ENCODE measurements at regions not wholly inside any gene's neighbourhood (a gene's known extent, or its start where the extent isn't known, plus 50 kb on each side); places are given as distances from the start of the nearest gene placed in this dataset.

DNA sequence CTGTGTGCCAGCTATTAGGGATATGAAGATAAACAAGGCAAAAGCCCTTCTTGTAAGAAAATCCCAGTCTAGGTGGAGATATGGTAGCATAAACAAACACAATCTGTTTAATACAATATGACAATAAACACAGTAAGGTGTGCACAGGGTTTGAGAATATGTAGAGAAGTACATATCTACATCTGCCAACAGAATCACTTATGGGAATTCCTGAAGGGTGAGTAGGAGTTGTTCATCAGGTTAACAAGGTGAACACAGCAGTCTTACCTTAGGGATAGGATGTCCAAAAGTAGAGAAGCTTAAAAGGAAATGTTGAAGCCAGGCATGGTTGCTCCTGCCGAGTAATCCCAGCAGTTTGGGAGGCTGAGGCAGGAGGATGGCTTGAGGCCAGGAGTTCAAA is 57.7 kb upstream of the LRRC7 start:
- ChIA-PET CTCF (no interaction called here), POLR2A (no interaction called here)
- Histone ChIP-seq H3K27ac (ENCODE audit: low read depth in 1 of 2, low read length in 2 of 2) (no peak overlapping the region), H3K27me3 (ENCODE audit: control insufficient read depth in 1 of 2, insufficient read depth in 2 of 2, low read length in 2 of 2) (no peaks in the 10 kb centered on the region), H3K4me1 (ENCODE audit: insufficient read depth, low read length) (no peaks in the 10 kb centered on the region), H3K36me3 (ENCODE audit: insufficient read depth, low read length) (no peaks in the 10 kb centered on the region), H3K9me3 (ENCODE audit: control insufficient read depth in 1 of 2, insufficient read depth in 1 of 2, low read length in 2 of 2) (peaks cover 0 to 4% of the 10 kb centered on the region in 2 experiments), H3K4me3 (ENCODE audit: low read length) (no peak overlapping the region)
- intact Hi-C loops (cut with DNase I, micrococcal nuclease) = no loop called here
- DNase-seq (no peak), ATAC-seq (ENCODE audit: poor library complexity) (no peak)
- TF ChIP-seq, protein P1, sequence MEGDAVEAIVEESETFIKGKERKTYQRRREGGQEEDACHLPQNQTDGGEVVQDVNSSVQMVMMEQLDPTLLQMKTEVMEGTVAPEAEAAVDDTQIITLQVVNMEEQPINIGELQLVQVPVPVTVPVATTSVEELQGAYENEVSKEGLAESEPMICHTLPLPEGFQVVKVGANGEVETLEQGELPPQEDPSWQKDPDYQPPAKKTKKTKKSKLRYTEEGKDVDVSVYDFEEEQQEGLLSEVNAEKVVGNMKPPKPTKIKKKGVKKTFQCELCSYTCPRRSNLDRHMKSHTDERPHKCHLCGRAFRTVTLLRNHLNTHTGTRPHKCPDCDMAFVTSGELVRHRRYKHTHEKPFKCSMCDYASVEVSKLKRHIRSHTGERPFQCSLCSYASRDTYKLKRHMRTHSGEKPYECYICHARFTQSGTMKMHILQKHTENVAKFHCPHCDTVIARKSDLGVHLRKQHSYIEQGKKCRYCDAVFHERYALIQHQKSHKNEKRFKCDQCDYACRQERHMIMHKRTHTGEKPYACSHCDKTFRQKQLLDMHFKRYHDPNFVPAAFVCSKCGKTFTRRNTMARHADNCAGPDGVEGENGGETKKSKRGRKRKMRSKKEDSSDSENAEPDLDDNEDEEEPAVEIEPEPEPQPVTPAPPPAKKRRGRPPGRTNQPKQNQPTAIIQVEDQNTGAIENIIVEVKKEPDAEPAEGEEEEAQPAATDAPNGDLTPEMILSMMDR (IDR thresholded peaks at IDR 0.05) = no peak
- Mint-ChIP-seq H3K9me3 (no peaks in the 10 kb centered on the region), H3K27me3 (no peaks in the 10 kb centered on the region), H3K4me3 (no peak overlapping the region), H3K4me1 (ENCODE audit: low read depth) (no peaks in the 10 kb centered on the region), H3K27ac (no peak overlapping the region), H3K36me3 (ENCODE audit: low read depth) (no peaks in the 10 kb centered on the region)

GRCh38 chr1:69511426-69512192 is 56.1 kb upstream of the LRRC7 start:
- no peaks in the 10 kb centered on the region for H3K36me3 Mint-ChIP-seq (ENCODE audit: low read depth)
- no peak overlapping the region for H3K4me3 ChIP-seq (ENCODE audit: low read length)
- peaks cover 0 to 4% of the 10 kb centered on the region in 2 experiments for H3K9me3 ChIP-seq (ENCODE audit: control insufficient read depth in 1 of 2, insufficient read depth in 1 of 2, low read length in 2 of 2)
- ATAC-seq (ENCODE audit: poor library complexity) = no peak
- no peak for DNase-seq
- H3K27ac Mint-ChIP-seq = no peak overlapping the region
- H3K9me3 Mint-ChIP-seq = no peaks in the 10 kb centered on the region
- POLR2A ChIA-PET = no interaction called here
- TF ChIP-seq, protein P1 (IDR thresholded peaks at IDR 0.05) = no peak
- H3K27ac ChIP-seq (ENCODE audit: low read depth in 1 of 2, low read length in 2 of 2) = no peak overlapping the region
- no peak overlapping the region for H3K4me3 Mint-ChIP-seq
- H3K4me1 ChIP-seq (ENCODE audit: insufficient read depth, low read length) = no peaks in the 10 kb centered on the region
- H3K27me3 Mint-ChIP-seq = no peaks in the 10 kb centered on the region
- H3K27me3 ChIP-seq (ENCODE audit: control insufficient read depth in 1 of 2, insufficient read depth in 2 of 2, low read length in 2 of 2) = no peaks in the 10 kb centered on the region
- CTCF ChIA-PET = no interaction called here
- H3K4me1 Mint-ChIP-seq (ENCODE audit: low read depth) = no peaks in the 10 kb centered on the region
- intact Hi-C loops (cut with DNase I, micrococcal nuclease) = no loop called here
- no peaks in the 10 kb centered on the region for H3K36me3 ChIP-seq (ENCODE audit: insufficient read depth, low read length)

DNA sequence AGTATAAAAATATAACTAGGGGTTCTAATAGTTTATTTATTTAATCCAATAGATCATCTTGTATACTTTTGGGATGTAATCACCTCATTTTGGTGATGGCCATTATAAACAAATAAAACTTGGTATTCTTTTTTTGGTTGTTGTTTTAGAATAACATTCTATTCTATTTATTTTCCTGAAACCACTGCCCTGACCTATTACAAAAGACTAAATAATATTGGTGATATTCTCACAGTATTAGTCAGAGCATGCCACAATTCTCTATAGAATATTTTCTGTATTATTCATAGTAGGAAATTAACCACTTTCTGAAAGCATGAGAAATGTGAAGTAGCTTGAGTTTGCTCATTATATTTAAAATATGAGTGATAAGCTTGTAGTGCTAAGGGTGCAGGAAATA is 54.1 kb upstream of the LRRC7 start:
- Histone ChIP-seq H3K27ac (ENCODE audit: low read depth in 1 of 2, low read length in 2 of 2) (no peak overlapping the region), H3K9me3 (ENCODE audit: control insufficient read depth in 1 of 2, insufficient read depth in 1 of 2, low read length in 2 of 2) (peaks cover 0 to 7% of the 10 kb centered on the region in 2 experiments), H3K27me3 (ENCODE audit: control insufficient read depth in 1 of 2, insufficient read depth in 2 of 2, low read length in 2 of 2) (no peaks in the 10 kb centered on the region), H3K4me1 (ENCODE audit: insufficient read depth, low read length) (no peaks in the 10 kb centered on the region), H3K36me3 (ENCODE audit: insufficient read depth, low read length) (no peaks in the 10 kb centered on the region), H3K4me3 (ENCODE audit: low read length) (no peak overlapping the region)
- Mint-ChIP-seq H3K4me1 (ENCODE audit: low read depth) (no peaks in the 10 kb centered on the region), H3K27me3 (no peaks in the 10 kb centered on the region), H3K27ac (no peak overlapping the region), H3K9me3 (no peaks in the 10 kb centered on the region), H3K4me3 (no peak overlapping the region), H3K36me3 (ENCODE audit: low read depth) (no peaks in the 10 kb centered on the region)
- TF ChIP-seq, protein P1 (IDR thresholded peaks at IDR 0.05) = no peak
- ChIA-PET CTCF (no interaction called here), POLR2A (no interaction called here)
- intact Hi-C loops (cut with DNase I, micrococcal nuclease) = no loop called here
- DNase-seq (no peak), ATAC-seq (ENCODE audit: poor library complexity) (no peak)
